ENCODE measurements at regions not wholly inside any gene's neighbourhood (a gene's known extent, or its start where the extent isn't known, plus 50 kb on each side); places are given as distances from the start of the nearest gene placed in this dataset.
A peak's percentile ranks its signal among the peaks of the same experiment; 100 is the strongest.

GRCh38 chr11:2083411-2083810 lies 55.8 kb downstream of the IGF2 start:
- DNase-seq, result no peak

GRCh38 chr11:2077061-2077802 lies 62.0 kb downstream of the IGF2 start:
- DNase-seq, result peak; percentile 70

- DNase-seq, result no peak
These were observed 62.7 kb downstream of the IGF2 start for GRCh38 chr11:2076441-2076840.

DNA sequence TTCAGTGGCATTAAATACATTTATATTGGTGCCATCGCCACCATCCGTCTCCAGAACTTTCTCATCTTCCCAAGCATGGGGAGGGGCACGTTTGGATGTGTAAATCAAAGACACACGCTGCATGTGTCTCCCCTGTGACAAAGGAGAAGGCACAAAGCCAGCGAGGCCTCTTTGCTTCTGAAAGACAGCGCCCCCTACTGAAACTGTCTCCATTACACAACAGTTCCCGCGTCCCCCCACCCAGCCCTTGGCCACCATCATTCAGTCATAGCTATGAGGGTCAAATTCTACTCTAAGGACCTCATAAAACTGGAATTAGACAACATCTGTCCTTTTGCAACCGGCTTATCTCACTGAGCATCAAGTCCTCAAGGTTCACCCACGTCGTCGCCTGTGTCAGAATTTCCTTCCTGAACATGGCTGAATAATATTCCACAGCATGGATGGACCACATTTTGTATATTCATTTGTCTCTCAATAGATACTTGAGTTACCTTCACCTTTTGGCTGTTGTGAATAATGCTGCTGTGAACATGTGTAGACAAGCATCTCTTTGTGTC lies 64.8 kb downstream of the IGF2 start:
- DNase-seq, result no peak

DNA sequence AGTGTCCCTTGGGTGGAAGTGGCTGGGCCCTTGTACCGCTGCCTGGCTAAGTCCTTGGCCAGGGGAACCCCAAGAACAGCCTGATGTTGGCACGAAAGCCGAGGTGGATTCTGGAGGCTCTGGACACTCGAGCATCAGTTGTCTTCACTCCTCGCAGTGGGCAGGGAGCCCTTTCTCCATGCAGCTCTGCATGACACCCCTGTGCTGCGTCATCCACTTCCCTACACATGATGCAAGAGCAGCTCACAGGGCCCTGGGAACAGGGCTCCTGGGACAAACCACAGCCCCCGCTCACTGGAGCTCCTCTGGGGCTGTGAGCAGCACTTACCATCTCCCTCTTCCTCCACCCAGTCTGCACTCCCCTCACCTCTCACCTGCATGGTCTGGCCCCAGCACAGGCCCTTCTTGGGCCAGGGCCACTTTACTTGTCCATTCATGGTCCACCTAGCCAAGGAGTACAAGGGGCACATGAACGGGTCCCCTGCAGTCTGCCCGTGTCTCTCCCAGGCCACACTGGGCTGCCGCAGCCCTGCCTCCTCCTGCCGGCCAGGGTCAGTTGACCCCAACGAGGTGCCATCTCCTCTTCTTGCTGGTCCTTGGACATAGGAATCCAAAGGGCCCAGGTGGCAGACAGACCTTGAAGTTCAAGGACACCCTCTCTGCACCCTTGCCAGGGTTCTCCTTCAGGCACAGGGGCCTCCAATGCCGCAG lies 66.5 kb downstream of the IGF2 start:
- no peak for DNase-seq

DNA sequence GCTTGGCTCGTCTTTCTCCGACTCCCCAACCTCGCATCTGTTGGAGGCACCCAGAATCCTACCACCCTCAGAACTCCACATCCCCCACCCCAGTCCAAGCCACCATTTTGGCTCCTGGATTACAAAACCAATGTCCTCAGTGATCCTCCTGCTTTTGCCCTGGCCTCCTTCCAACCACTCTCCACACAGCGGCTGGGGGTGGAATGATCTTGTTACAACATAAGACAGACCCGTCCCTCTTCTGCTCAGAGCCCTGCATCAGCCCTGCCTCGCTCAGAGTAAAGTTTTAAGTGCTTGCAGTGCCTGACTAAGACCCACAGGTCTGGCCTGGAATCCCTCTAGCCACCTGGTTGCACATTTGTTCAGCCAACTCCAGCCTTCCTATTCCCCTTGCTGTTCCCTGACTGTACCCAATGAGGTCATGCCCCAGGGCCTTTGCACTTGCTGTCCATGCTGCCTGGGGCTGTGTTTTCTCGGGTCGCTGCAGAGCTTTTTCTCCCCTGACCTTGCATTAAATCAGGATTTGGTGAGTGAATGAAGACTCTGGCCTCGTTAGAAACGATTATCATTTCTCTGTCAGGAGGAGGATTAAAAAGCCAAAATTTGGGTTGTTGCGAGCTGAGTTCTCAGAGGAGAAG lies 67.3 kb downstream of the IGF2 start:
- DNase-seq, result no peak

Measured in DMS79 treated with DMSO at 0.1 percent for 48 hours (cell line).